Panc1 (cell line): ENCODE measurements at regions not wholly inside any gene's neighbourhood (a gene's known extent, or its start where the extent isn't known, plus 50 kb on each side); places are given as distances from the start of the nearest gene placed in this dataset.

Source experiments
- CTCF ChIP-seq: fragments of 450-650 bp; IDR thresholded peaks from 2 replicates; pipeline ENCODE4 v1.5.1; 2017; ENCODE audit warnings: mild to moderate bottlenecking
- POLR2AphosphoS5 ChIP-seq: IDR thresholded peaks from 2 replicates; pipeline ENCODE4 v1.6.1; 2012; ENCODE audit warnings: mild to moderate bottlenecking, low read depth, low read length, moderate library complexity
- TCF7L2 ChIP-seq: IDR thresholded peaks from 2 replicates; pipeline ENCODE4 v1.6.1; 2011; ENCODE audit warnings: mild to moderate bottlenecking, low read depth, low read length, inconsistent platforms

- no peak for TF ChIP-seq CTCF
- TF ChIP-seq POLR2AphosphoS5 = no peak
- TF ChIP-seq TCF7L2 = no peak
Observed at GRCh38 chr6:25006565-25007001, 70.8 kb upstream of the RIPOR2 start.
